NB4 (cell line): ENCODE measurements at regions not wholly inside any gene's neighbourhood (a gene's known extent, or its start where the extent isn't known, plus 50 kb on each side); places are given as distances from the start of the nearest gene placed in this dataset.

Experiments used
- DNase-seq: peaks from one replicate; pipeline ENCODE4 v3.0.0; 2010; ENCODE audit warnings: low read depth
- H3K4me3 ChIP-seq: one replicate; pipeline ENCODE4 v1.5.1; 2011; ENCODE audit warnings: mild to moderate bottlenecking, low read depth, low read length, moderate library complexity
- CTCF ChIP-seq: IDR thresholded peaks from one replicate; pipeline ENCODE4 v1.5.1; 2012; ENCODE audit warnings: low read depth, low read length
- MAX ChIP-seq: IDR thresholded peaks from 2 replicates; pipeline ENCODE4 v1.6.1; 2011; ENCODE audit warnings: low read depth, low read length
- MYC ChIP-seq: IDR thresholded peaks from 2 replicates; pipeline ENCODE4 v1.6.1; 2011; ENCODE audit warnings: low read depth, low read length
- POLR2A ChIP-seq: IDR thresholded peaks from 2 replicates; pipeline ENCODE4 v1.6.1; 2011; ENCODE audit warnings: mild to moderate bottlenecking; ENCODE audit not compliant: insufficient read length; ENCODE audit errors: extremely low read depth

DNA sequence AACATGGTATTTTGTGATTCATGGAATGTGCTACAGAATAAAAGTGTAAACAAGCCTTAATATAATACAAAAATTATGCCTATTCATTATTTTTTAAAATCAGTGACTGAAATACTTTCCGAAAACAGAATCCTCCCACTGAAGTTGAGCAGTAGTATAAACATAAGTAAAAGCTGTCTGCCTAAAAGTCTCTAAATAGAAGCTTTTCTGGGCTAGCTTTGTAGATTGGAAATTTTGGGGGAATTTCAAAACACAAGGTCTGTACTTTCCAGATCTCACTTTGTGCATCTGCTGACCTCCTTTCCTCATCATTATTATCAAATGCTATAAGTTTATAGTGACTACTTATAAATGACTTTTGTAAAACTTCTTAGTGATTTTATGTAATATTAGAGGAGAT lies 80.4 kb upstream of the TRHDE start:
- TF ChIP-seq MYC (no peak), MAX (no peak), CTCF (no peak), POLR2A (no peak)
- H3K4me3 ChIP-seq, result no peak overlapping the region
- DNase-seq, result no peak

- H3K4me3 ChIP-seq, result no peak overlapping the region
- TF ChIP-seq POLR2A (no peak), MYC (no peak), CTCF (no peak), MAX (no peak)
- DNase-seq, result peak; percentile 7
These were observed 74.4 kb upstream of the TRHDE start for GRCh38 chr12:72197790-72198189.

DNA sequence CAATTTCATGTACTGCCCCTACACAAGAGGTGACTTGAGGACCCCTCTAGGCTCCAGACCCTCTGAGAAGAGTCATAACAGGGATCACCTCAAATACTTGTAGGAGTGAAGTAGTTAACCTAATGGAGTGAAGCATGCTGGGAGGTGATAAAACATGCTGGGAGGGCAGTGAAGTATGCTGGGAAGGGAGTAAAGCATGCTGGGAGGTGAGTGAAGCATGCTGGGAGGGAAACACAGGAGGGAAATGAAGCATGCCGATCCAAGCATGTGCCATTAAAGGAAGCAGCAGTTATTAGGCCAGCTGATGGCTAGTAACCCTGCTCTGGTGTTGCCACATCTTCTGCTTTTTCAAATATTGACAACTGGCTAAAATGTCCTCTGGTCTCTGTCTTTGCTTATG lies 70.7 kb upstream of the TRHDE start:
- TF ChIP-seq MYC (no peak), CTCF (no peak), POLR2A (no peak), MAX (no peak)
- H3K4me3 ChIP-seq, result no peak overlapping the region
- peak; percentile 3 for DNase-seq

- DNase-seq, result no peak
- H3K4me3 ChIP-seq, result no peak overlapping the region
- TF ChIP-seq MYC, result no peak
These were observed 68.3 kb upstream of the TRHDE start for GRCh38 chr12:72203764-72204335.

DNA sequence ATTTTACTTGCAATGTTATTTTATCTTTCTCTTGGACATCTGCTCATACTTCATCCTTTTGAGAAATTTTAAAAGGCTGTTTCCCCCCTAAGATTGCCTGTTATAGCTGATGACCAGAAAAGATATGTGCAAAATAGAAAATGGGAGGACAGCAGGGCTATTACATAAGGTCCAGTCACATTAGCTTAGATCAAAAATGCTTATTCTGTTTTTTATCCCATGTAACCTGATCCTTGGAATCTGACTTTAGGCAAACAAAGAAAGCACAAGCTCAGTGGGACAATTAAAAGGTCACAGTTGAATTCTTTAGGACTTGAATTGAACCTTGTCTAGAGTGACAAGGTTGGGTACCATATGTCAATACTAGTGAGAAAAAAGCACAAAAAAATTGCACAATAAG lies 65.1 kb upstream of the TRHDE start:
- H3K4me3 ChIP-seq, result no peak overlapping the region
- no peak for DNase-seq
- no peak for TF ChIP-seq MAX
- no peak for TF ChIP-seq CTCF
- no peak for TF ChIP-seq POLR2A
- TF ChIP-seq MYC, result no peak

GRCh38 chr12:72207486-72208409 lies 64.4 kb upstream of the TRHDE start:
- no peak for DNase-seq
- H3K4me3 ChIP-seq, result no peak overlapping the region
- TF ChIP-seq CTCF, result no peak
